ENCODE measurements at regions not wholly inside any gene's neighbourhood (a gene's known extent, or its start where the extent isn't known, plus 50 kb on each side); places are given as distances from the start of the nearest gene placed in this dataset.
A peak's percentile ranks its signal among the peaks of the same experiment; 100 is the strongest.

DNA sequence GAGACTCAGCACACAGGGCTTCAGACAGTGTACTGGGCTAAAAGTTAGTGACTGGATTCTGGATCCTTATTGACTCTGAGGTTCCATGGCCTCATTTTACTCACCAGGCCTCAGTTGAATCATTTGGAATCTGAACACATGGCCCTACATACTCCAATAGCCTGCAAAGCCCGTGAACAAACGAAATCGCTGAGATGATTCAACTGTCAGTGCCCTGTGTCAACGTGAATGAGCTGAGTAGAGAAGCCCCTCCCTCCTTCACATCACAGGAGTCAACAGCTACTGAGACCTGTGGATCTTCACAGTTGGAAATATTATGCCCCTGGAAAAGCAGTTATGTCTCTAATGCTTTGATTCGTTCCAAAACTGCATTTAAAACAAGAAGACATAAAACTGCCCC is 429.3 kb downstream of the GADD45G start:
- no peak for DNase-seq

DNA sequence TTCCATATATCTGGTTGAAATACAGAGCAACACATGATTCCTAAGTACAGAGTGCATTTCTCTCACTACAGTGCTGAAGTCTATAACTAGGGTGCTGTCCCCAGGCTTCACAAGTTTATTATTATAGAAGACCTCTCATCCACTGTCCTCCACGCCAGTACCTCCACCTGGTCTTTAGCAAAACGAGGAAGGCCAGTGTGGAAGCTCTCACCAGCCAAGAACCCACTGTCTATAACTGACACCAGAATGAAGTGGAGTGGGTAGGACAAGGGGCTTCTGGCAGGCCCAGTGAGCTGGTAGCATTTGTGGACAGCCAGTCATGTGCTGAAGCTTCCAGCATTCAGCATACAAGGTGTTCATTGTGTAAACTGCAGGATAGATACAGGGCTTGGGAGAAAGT is 430.7 kb downstream of the GADD45G start:
- DNase-seq: no peak

DNA sequence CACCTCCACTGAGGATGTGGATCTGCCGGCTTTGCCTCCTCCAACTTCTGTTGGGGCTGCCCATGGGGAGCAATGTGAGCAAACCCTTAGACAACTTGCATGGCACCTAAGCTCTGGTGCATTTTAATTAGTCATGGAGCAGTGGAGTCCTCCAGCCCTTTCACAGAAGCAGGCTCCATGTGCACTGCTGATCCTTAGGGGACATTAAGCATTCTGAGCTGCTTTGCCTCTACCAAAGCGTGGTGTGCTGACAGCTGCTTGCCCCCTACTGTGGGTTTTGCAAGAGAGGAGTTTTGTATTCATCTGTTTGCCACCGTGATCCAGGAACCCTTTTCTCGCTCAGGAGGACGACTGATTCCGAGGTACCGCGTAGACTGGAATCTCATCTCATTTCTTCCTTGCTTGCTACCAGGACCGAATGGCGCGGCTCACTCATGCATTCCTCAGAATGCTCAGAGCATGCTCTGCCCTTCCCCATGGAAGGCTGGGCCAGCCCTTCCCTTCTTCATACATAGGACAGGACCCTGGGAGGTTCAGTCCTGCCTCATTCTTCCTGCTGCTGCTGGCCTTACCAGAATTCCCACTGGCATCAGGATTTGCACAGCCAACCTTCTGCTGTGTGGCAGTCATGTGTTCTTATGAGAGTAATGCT is 432.5 kb downstream of the GADD45G start:
- DNase-seq: no peak

DNA sequence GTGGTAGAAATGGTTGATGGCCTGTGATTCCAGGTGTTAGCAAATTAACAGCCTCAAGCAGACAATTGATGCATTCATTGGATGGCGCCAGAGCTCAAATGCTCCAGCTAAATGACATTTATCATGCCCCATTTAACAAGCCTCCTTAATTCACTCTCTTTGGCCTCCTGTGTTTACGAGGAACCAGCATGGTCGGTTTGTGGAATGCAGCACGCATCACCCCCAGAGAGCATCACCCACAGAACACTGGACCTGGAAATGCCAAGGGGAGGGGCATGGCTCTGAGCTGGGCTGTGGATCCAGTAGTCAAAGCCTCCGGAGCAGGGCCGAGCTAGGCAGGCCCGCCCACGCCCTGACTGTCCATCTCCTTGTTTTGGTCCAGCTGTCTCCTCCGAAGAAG is 434.0 kb downstream of the GADD45G start:
- no peak for DNase-seq

DNA sequence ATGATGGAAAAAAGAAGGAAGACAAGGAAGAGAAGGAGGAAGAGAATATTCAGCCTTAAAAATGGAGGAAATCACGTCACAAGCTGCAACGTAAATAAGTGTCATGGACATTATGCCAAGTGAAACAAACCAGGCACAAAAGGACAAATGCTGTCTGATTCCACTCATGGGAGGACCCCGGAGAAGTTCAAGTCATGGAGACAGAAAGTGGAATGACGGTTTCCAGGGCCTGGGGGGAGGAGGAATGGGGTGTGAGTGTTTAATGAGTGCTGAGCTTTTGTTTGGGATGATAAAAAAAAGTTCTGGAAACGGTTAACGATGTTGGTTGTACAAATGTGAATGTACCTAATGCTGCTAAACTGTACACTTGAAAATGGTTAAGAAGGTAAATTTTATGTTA is 439.5 kb downstream of the GADD45G start:
- no peak for DNase-seq

DNA sequence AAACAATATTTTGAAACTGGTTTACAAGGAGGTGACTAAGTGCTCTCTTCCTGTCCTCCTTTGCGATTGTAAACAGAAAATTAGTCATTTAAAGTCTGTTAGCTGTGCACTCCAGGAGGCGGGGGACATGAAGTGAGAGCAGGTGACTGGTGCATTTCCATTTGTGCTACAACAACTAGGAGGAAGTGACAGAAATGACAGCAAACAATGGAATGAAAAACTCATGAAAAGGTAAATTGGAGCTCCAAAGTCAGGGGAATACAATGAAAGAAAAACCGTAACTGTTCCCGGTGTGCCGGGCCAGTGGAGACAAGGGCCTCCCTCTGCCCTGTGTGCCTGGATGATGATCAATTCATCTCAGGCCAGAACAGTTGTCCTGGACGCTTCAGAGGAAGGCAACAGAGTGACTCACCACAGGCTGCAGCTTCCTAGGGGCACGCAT is 439.9 kb downstream of the GADD45G start:
- no peak for DNase-seq

DNA sequence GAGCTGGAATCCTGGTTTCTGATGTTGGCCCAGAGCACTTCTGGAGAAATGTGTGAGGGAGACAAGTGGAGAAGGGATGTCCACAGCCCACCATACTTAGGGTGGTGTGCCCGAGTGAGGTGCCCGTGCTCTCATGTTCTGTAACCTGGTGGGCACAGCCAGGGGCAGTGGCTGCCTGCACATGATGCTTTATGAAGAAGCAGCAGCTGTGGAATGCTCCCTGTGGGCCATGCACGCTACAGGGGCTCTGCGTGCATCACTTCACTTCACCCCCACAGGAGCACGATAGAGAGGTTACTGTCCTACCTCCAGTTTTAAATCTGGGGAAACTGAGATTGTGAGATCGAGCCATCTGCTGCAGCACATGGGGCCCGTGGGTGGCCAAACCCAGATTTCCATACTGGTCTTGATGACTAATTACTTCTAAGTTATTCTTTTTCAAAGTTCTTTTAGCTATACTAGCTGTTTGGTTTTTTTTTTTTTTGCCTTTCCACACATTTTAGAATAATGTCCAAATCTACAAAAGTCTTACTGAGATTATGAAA is 441.6 kb downstream of the GADD45G start:
- no peak for DNase-seq

DNA sequence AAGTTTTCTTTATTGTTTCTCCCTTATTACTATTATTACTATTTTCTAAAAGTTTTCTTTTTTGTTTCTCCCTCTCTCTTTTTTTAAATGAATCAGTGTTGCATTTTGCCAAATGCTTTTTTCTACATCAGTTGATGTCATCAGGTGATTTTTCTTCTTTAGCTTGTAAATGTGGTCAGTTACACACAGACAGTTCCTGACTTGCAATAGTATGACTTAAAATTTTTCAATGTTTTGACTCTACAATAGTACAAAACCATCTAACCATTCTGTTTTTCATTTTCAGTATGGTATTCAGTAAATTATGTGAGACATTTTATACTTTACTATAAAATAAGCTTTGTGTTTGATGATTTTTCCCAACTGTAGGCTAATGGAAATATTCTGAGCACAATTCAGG is 443.0 kb downstream of the GADD45G start:
- DNase-seq: no peak

DNA sequence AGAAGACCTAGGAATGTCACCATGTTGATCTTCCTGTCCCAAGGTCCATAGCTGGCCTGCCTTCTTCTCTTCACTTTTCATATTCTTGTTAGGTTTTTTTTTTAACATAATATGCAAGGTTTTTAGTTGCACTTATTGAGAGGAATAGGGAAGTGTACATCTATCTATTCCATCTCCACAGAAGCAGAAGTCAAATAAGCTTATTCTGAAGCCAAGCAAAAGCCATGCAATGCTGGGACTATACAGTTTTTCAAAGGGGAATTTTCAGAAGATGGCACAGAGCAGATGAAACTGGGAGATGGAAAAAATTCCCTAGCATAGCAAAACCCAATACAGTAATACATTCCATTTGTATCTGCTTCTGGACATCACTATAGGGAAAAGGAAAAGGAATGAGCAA is 447.6 kb downstream of the GADD45G start:
- DNase-seq: no peak

DNA sequence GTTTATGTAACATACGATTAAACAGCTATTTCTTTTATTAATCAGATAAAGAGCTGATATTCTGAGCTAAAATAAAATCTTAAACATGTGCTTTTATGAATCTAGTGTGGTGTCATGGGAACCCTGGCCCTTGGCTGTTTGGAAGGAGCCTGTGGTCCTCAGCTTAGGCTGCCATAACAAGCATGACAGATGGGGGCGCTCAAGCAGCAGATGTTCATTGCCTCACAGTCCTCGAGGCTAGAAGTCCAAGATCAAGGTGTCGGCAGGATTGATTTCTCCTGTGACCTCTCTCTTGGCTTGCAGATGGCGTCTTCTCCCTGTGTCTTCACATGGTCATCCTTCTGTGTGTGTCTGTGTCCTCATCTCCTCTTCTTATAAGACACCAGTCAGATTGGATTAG is 448.2 kb downstream of the GADD45G start:
- DNase-seq: no peak

DNA sequence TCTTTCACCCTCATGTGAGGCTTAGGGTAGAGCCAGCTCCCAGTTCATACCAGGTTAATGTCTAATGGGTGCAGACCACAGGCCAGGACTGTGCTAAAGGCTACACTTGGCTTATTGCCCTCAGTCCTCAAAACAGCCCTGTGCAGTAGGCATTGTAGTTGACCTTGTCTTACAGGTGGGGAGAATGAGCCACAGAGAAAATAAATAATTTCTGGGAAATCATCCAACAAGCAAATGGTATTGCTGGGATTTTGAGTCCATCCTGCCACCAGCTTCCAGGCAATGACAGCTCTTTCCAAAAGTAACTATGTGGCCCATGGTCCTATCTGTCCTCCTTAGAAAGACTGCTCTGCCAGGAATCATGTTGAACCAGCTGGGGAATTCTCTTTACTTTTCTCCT is 450.0 kb downstream of the GADD45G start:
- DNase-seq: no peak

DNA sequence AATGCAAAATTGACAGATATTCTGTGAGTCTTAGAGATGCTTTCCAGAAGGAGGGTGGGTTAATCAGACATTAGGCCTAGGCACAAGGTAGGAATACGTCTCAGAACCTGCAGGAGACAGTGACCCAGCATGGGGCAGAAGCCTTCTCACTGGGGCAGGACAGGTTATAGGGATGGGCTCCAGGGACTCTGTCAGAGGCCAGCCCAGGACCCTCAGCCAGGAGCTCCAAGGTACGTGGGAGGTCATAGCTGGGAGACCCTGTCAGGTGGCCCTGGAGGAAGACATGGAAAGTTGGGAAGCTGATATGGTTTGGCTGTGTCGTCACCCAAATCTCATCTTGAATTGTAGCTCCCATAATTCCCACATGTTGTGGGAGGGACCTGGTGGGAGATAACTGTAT is 450.4 kb downstream of the GADD45G start:
- no peak for DNase-seq

DNA sequence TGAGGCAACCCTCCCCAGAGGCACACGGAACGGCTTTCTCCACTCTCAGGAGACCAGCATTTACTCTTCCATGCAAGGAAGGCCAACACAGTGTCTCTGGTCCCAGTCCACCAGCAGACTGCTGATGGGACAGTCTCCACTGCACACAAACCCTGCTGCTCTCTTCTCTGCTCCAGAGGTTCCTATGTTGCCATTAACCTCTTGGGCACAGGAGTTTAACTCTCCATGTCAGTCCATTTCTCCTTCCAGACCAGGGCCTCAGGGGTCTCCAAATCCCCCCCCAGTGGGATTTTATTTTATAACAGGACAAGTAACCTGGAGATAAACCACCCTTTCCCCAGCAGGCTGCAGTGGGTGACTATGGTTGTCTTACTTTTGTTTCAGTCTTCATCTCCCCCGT is 452.5 kb downstream of the GADD45G start:
- no peak for DNase-seq

DNA sequence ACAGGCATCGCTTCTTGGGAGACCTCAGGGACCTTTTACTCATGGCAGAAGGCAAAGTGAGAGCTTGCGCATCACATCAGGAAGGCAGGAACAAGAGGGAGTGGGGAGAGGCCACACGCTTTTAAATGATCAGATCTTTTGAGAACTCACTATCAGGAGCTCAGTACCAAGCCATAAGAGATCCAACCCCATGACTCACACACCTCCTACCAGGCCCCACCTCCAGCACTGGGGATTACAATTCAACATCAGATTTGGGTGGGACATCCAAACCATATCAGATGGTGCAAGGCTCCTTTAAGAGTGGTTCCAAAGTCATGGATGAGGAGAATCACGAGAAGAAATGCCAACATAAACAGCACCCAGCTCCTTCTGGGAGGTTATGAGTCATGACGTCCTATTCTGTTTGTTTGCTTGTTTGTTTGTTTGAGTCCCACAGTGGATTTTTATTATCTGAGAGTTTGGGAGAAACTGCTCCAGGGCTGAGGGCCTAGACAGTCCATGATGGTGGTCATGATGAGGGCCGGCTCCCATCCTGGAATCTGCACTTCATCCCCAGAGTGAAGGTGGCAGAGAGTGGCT is 453.5 kb downstream of the GADD45G start:
- DNase-seq: no peak

DNA sequence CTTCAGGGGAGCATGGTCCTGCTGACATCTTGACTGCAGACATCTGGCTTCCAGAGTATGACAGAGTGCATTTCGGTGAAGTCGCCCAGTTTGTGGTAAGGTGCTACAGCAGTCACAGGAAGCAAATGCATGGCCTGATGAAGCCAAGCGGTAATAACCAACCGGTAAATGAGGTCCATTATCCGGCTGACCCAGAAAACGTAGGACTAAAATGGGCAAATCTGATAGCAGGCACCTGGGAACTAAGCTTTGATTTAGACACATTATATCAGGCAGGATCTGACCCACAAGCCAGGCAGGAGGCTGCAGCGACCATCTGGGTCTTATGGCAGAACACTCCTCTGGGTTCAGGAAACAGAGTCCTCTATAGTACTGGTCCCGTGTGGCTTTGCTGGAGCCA is 454.6 kb downstream of the GADD45G start:
- no peak for DNase-seq

DNA sequence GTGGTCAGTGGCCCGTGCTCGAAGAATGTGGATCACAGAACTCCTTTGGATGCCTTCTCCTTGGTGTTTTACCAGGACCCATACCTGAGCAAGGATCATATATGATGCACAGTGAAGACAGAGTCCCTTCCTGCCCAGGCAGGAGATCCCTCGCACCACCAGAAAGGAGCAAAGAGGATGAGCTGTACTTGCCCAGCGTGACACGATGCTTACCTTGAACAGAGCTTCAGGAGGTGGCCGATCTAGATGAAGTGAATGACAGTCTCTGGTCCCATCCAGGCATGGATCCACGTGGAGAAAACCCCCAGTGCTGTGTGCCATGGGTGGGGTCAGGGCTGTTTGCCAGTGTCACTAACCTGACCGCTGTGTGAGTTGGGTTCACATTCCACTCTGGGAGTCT is 455.4 kb downstream of the GADD45G start:
- no peak for DNase-seq

DNA sequence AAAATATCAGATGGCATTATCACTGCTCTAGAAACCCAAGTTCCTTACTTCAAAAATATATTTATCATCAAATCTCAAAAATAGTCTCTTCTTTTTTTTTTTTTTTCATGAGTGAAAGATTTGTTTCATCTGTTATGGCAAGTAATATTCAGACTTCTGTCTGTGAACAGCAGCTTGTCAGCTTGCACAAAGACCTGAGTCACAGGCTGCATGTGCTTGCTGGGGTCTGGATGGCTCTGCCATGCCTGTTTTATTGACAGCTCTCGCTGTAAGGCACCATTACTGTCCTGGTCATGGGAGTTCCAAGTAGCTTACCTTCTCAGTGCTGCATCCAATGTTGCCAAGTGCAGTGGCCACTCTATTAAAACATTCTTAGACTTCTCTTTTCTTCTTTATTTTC is 456.4 kb downstream of the GADD45G start:
- no peak for DNase-seq

DNA sequence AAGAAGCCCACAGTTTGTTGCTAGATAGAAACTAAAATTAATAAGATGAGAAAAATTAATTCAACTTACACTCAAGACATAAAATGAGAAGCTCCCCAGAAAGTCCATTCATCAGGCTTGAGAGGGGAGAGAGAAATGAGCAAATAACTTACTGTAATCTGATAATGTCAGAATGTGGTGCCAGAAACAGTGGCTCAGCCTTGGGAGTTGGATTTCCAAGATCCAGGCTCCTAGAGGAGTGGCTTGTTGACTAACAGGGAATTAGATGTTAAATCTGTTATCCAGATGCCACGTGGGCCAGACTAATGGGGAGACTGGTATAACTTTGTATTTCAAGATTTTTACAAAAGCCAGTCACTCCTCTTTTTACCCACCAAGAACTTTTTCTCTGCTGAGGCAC is 458.2 kb downstream of the GADD45G start:
- no peak for DNase-seq

DNA sequence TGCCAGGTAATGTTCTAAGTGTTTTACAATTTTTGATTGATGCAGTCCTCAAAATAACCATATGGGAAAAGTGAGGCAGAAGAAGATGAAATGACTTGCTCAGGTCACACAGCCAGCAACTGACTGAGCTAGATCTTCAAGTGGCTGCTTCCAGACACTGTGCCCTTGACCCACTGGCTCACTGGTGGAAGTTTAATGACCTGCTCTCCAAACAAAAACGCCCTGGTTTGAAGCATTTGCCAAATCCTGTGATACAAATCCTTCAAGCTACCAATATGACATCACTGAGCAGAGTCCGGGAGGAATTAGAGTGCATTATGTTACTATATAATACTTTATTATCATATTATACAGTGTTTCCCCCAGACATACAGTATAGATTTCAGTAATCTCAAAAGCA is 459.4 kb downstream of the GADD45G start:
- DNase-seq: no peak

DNA sequence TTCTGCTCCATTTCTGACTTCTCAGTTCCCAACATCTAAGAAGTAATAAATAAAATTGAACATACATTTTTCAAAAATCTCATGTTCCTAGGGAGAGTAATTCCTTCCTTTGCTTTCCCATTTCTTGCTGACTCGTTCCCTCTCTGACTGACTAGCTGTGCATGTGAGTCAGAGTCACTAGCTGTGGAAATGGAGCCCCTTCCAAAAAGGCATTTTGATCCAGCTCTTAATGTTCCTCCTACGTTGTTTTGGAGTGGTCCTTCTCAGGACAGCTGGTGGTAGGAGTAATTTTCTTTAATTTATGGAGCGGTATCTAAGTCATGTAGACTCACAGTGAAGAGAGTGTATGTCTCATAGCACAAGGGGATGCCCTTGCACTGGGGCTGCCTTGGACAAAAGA is 460.2 kb downstream of the GADD45G start:
- peak; percentile 10 for DNase-seq

DNA sequence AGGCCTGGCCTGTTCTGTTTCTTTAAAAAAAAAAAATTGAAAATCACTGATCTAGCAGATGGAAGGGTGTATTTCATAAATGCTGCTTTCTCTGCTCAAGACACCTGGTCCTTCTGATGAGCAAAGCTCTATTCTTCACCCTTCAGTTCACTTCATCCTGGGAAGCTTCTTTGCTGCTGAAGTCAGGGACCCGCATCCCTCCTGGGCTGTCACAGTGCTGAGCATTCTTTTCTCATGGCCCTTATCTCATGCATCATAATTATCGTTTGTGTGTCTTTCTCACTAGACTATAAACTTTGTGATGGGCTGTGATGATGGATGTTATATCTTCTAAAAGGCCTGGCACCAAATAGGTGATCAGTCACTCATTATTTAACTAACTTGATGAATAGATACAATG is 461.0 kb downstream of the GADD45G start:
- DNase-seq: no peak

DNA sequence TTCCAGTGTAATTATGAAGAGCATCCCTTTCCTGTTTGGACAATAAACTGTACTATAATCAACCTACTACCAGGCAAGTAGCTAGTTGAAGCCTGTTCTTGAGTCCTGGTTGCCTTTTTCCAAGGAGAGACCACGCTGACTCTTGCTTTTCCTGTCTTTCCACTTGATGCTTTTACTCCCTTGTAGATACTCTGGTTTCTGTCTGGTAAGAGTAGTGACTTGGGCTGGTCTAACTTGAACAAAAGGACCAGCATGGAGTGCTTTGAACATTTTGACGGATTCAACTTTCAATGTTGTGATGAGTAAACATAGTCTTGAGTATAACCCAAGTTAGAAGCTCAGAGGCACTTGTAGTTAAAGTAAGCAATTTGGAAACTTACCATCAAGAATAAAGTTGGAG is 464.3 kb downstream of the GADD45G start:
- no peak for DNase-seq

DNA sequence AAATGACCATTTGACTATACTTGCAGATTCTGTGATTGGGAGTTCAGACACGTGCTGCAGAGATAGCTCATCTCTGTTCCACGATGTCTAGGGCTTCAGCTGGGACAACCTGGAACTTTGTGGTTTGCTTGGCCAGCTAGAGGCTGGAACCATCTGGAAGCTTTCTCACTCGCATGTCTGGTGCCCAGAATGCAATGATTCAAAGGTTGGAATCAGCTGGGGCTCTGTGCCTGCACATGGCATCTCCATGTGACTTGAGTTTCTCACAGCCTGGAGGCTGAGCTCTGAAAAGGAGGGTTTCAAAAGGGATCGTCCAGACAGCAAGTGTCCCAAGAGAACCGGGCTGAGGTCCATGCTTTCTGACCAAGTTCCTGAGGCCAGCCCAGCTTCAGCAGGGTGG is 465.2 kb downstream of the GADD45G start:
- DNase-seq: no peak

DNA sequence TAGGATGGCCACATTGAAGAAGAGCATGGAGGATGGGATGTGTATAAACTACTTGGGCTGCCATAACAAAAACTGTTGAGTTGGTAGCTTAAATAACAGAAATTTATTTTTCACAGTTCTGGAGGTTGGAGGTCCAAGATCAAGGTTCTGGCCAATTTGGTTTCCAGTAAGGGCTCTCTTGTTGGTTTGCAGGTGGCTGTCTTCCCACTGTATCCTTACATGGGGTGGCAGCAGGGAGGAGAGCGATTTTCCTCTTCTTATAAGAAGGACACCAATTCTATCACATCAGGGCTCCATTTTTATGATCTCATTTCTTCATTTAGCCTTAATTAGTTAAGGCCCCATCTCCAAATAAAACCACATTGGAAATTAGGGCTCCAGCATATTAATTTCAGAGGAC is 465.7 kb downstream of the GADD45G start:
- no peak for DNase-seq
